Cerebellar nuclear complex (tissue), 1 donor: ENCODE measurements at regions not wholly inside any gene's neighbourhood (a gene's known extent, or its start where the extent isn't known, plus 50 kb on each side); places are given as distances from the start of the nearest gene placed in this dataset.
A peak's percentile ranks its signal among the peaks of the same experiment; 100 is the strongest.

Experiments
- DNase-seq, 2 experiments: peaks; one replicate each; lab custom pipeline; 2025; lab: John Stamatoyannopoulos, UW

GRCh38 chr6:23419046-23419445 lies 707.0 kb upstream of the NRSN1 start:
- DNase-seq = no peak

- no peak for DNase-seq
Measured at GRCh38 chr6:23420659-23421350, 705.2 kb upstream of the NRSN1 start.

- DNase-seq = no peak
Measured at GRCh38 chr6:23424584-23424983, 701.4 kb upstream of the NRSN1 start.

- no peak for DNase-seq
Measured at GRCh38 chr6:23435126-23435525, 690.9 kb upstream of the NRSN1 start.

- no peak for DNase-seq
Measured at GRCh38 chr6:23435798-23436197, 690.2 kb upstream of the NRSN1 start.

- no peak for DNase-seq
Measured at GRCh38 chr6:23441808-23442461, 684.1 kb upstream of the NRSN1 start.

- DNase-seq = no peak
Measured at GRCh38 chr6:23445157-23445710, 680.8 kb upstream of the NRSN1 start.

GRCh38 chr6:23446469-23446967 lies 679.5 kb upstream of the NRSN1 start:
- peak in 1 of 2 experiments; percentile 31 for DNase-seq

- no peak for DNase-seq
Measured at GRCh38 chr6:23447731-23448130, 678.3 kb upstream of the NRSN1 start.

- no peak for DNase-seq
Measured at GRCh38 chr6:23448281-23448680, 677.7 kb upstream of the NRSN1 start.

- DNase-seq = no peak
Measured at GRCh38 chr6:23454080-23454976, 671.7 kb upstream of the NRSN1 start.

GRCh38 chr6:23455754-23456153 lies 670.3 kb upstream of the NRSN1 start:
- no peak for DNase-seq

- DNase-seq = no peak
Measured at GRCh38 chr6:23456396-23456795, 669.6 kb upstream of the NRSN1 start.

GRCh38 chr6:23457321-23457720 lies 668.7 kb upstream of the NRSN1 start:
- DNase-seq = no peak

- DNase-seq = no peak
Measured at GRCh38 chr6:23465912-23466311, 660.1 kb upstream of the NRSN1 start.

- no peak for DNase-seq
Measured at GRCh38 chr6:23477586-23477985, 648.4 kb upstream of the NRSN1 start.

GRCh38 chr6:23478312-23478711 lies 647.7 kb upstream of the NRSN1 start:
- no peak for DNase-seq

- DNase-seq = no peak
Measured at GRCh38 chr6:23483896-23484295, 642.1 kb upstream of the NRSN1 start.

GRCh38 chr6:23494367-23494766 lies 631.6 kb upstream of the NRSN1 start:
- DNase-seq = no peak

GRCh38 chr6:23498013-23498412 lies 628.0 kb upstream of the NRSN1 start:
- DNase-seq = no peak

GRCh38 chr6:23499549-23499948 lies 626.5 kb upstream of the NRSN1 start:
- no peak for DNase-seq

GRCh38 chr6:23503173-23503572 lies 622.8 kb upstream of the NRSN1 start:
- DNase-seq = no peak
